Stromal cell of bone marrow (primary cell): ENCODE measurements at regions not wholly inside any gene's neighbourhood (a gene's known extent, or its start where the extent isn't known, plus 50 kb on each side); places are given as distances from the start of the nearest gene placed in this dataset.
"Not testable (repeated sequence)": the region's sequence is repeated elsewhere in the genome, so short reads cannot be mapped to it uniquely, and the experiment has no call there.

Experiments
- DNase-seq: peaks from one replicate; pipeline ENCODE4 v3.0.0-alpha.2; 2012; ENCODE audit warnings: low read depth

DNA sequence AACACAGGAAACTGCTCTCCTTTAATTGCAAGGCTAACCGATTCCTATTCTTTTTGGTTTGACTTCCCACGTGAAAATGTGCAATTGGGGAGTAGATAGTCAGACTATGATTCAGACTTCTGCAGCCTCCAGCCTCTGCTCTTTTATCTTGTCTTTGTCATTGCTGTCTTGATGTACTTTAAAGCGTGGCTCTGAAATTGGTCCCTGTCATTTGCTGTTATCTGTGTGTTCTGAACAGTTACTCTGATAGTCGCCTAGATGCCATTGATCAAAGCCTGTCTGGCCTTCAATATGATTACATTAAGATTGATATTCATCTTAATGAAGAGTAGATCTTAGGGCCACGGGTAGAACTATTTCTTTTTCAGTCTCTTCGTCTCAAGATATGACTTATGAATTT, 799.2 kb downstream of the REEP3 start:
- DNase-seq, result no peak

DNA sequence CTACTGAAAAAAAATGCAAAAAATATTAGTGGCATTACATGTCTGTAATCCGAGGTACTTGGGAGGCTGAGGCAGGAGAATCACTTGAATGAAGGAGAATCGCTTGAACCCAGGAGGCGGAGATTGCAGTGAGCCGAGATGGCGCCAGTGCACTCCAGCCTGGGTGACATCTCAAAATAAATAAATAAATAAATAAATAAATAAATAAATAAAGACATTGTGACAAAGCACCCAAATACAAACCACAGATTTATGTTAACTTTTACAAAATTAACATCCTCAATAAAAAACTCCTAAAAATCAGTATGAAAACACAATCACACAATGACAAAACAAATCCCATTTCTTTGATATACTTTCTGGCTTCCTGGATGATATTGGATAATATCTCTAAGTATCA, 808.3 kb downstream of the REEP3 start:
- no peak for DNase-seq

DNA sequence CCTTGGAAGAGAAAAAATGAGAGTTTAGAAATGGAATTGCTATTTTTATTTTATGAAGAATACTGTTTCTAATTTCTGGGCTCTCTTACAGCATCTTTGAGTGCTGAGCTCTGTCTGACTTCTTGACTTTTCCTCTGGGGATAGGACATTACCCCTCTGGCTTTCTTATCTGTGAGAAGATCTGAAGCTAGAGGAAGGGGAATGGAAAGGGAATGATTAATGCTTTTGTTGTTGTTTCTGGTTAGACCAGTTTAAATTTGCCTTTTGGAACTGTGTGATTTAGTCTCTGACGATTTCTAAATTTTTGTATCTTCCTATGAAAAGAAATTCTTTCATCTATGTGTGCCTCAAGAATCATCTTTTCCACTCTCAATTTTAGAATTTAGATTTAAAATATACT, 811.4 kb downstream of the REEP3 start:
- DNase-seq, result no peak

DNA sequence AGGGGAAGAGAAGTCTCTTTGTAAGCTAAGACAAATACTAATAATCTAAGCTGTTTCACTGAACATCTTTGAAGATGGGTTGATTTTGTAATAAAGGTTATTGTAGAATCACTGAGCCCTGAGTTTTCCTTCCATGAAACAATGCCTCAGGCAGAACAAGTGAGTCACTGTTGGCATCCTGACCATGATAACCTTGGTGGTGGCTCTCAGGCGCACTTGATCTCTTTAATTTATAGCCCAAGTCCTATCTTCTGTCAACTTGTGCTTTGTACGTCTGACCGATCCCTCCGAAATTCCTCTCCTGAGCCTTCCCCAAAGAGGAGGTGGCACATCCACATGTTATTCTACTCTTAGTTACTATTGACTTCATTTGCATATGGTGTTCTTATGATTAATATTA, 812.9 kb downstream of the REEP3 start:
- DNase-seq, result no peak

DNA sequence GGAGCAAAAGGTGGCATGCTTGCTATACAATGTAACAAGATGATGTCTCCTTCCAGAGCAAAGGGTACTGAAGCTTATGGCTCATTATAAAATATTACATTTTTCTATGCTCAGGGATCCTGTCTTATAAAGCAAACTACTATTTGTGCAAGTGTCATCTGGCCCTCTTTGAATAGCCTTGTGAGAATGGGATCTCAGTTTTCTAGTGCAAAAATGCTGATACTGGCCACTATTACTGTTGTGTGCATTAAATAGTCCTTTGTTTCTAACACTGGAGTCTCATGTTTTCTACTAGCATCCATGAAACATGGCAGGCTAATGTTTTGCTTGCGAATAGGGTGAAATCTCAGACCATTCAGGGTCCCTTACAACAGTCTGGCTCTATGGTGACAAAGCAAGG, 823.0 kb downstream of the REEP3 start:
- no peak for DNase-seq

DNA sequence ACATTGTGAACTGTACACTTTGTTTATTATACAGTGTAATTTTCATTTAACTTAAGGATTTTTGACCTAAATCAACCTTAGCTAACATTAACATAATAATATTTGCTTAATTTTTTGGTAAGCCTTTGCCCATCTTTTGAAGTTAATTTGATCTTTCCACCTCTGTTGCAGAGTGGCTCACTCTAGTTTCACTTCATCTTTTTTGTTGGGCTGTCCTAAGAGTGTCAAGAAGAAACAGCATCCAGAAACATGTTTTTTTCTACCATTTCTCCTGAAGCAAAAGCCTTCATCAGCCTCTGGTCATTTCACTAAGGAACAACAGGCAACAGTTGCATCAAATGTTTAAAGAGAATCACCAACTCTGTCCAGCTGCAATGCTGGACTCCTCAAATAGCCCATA, 824.7 kb downstream of the REEP3 start:
- no peak for DNase-seq

DNA sequence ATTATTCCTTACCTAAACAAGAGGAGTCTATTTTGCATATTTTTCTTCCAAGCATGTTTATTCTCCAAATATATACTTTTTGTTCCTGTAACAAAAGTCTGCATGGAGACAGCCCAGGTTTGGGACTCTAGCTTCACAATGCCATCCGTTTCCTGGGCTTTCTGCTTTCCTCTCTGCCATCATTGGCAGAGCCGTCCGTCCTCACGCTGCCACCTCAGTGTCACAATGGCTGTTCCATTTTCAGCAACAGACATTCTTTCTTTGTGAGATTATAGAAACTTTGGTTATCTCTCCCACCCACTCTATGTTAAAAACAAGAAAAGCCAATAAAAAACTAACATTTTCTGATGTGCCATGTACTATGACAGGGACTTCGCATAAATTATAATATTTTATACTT, 825.2 kb downstream of the REEP3 start:
- DNase-seq, result no peak

DNA sequence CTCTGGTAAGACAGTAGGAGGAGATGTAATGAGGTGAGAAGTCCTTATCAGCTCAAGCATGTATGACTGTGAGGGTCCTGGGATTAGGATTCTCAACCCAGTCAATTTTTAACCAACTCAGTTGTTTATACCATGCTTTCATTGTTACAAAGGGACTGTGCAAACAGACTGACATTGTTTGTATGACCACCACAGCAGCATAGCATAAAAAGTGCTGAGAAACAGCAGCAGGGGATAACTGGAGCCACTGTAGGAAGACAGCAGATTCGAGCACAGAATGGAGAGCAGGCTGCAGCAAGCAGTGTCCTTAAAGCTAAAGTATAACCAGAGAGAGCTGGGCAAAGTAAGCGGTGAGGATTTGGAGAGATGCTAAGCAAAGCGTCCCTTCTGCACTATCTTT, 829.5 kb downstream of the REEP3 start:
- no peak for DNase-seq

DNA sequence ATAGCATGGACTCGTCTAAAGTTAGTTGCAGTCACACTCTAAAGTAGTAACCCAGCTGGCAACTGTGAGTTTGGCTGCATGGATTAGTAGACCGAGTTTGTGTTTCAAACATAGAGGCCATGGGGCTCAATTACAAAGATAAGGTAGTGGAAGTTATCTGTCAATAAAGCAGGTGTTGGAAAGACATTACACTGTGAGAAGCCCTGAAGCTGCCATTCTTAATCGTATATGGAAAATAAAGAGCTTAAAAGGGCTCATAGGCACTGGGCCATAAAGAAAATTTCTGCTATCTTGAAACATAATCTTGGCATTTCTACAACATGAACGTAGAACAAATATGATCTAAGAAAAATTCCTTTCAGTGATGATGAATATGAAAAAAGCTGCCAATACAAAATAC, 837.7 kb downstream of the REEP3 start:
- DNase-seq, result no peak

DNA sequence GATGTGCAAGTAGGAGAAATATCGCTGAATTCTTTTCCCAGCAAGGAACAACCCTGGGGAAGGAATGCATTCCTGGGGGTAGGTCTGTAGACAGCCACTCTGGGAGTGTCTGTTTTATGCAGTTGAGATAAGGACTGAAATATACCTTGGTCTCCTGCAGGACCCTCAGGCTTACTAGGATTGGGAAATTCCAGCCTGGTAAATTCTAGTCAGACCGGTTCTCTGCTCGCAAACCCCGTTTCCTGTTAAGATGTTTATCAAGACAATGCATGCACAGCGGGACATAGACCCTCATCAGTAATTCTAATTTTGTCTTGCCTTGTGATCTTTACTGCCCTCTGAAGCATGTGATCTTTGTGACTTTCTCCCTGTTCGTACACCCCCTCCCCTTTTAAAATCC, 839.0 kb downstream of the REEP3 start:
- not testable (repeated sequence) for DNase-seq

DNA sequence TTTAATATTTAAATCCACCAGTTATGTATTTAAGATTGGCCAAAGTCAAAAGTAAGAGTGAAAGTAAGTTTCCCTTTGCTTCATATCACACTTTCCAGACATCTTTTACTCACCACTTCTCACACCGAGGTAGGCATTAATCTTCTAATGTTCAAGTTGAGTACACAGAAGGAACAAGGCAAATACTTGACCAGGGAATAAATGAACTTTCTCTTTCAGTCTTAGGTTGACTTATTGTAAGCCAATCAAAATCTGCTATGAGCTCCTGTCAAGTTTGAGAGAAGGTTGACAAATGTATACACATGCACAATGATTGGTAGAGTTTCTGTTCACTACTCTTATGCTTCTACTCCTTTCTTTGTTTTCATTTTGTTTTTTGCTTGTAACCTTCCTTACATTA, 842.5 kb downstream of the REEP3 start:
- no peak for DNase-seq

DNA sequence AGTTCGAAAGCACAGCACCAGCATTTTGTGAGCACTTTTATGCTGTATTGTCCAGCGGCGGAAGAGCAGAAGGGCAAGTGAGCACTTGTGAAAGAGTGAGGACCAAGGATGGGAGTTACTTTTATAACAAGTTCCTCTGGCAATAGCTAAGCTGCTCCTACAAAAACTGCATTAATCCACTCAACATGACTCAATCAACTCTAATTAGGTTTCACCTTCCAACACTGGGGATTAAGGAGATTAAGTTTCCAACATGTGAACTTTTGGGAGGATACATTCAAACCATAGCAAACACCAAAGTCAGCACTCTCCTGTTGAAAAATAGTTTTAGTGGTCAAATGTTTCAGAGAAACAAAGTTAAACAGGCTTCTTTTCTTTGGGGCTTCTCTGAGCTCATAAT, 844.5 kb downstream of the REEP3 start:
- no peak for DNase-seq

DNA sequence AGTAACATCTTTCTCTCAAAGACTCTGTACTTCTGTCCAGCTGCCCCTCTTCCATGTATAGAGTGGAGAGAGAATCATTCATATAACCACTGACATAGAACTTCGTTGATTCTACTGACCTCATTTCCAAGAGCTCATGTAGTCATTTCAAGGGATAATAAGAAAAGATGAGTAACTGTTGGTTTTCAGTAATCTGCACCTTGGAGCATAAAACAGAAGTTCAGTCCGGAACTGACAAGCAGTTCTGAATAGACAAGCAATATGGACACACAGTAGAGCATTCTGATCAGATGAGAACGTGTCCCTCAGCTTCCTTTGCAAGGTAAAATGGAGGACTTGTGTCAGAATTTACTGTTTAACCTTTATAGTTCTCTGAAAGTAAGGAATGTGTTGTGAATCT, 847.1 kb downstream of the REEP3 start:
- no peak for DNase-seq

DNA sequence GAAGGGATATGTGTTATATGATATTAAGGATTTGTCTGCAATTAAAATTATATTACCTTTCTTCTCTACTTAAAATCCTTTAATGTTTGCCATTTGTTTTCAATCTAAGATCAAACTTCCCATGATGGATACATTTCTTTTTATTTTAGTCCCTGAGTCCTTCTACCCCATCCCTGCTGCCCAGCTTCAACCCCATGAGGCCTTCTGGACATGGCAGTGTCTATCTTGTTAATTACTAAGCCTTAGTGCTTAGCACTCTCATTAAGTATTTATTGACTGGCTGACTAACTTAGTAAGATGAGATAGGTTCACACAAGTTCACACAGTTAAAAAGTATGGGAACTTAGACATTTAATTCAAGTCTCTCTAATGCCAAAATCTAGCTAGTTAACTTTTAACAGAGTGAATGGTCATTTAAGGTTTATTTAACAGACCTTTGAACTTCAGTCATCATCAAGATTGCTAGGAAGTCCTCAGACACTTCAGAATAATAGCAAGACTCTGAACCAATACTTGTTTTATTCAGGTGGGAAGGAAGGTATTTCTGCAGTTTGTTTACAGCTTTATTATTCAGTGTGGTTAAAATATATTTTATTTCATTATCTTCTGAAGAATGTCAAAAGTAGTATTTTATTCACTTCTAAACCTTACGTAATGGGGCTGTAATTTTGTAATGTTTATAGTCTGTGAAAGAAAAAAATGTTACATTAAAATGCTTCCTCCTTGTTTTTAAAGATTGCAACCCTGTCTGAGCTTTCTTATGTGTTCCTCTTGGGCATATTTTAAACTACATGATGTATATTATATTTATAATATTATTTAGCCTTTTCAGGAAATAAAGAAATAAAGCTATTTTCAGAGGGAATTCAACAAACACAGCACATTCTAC, 848.9 kb downstream of the REEP3 start:
- DNase-seq, result no peak

DNA sequence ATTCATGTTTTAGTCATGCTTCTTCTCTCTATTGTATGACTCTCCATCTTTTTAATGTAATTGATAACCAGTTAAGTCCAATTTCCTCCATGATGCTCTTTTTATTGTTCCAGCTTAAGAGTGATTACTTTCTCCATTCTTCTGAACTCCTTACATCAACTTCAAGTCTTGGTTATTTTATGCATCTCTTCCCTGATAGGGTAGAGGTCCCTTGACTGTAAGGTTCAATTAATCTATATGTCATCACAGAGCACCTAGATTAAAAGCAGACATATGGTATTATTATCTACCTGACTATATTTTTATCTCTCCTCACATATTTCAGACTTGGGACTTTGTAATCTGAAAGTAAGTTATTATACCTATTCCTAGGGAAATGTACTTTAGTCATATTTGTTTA, 853.1 kb downstream of the REEP3 start:
- DNase-seq, result no peak

DNA sequence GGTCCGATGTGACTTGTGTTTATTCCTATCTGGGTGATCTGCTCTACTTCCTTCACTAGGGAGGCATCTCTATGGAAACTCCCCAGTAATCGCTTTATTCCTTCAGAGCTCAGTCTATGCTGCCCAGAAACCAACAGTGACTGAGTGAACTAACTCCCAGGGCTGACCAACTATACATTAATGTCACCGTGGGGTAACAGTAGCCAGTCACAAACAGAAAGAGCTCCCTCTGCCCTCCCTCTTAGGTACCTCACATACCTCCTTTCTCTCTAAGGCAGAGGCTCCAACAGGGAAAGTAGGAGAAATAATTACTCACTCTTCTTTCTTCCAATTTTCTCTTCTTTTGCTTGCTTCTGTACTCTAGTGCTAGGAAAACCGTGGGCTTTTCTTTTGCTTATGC, 855.0 kb downstream of the REEP3 start:
- DNase-seq, result no peak

DNA sequence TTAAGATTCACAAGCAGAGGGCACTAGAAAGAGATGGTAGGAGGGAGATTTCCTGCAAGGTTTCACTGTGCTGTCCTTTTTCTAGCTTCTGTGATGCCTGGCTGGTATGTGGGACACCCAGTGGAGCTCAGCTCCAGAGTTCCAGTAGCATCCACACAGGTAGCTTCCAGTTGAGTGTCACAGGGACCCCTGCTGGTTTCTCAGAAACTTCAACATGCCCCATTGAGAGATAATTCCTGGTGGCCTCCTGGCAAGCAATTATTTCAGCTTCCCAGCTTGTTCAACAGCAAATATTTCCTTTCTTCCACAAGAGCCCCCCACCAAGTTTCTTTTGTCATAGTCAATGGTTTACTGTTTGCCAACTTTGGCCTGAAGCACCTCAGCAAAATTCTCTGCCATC, 858.7 kb downstream of the REEP3 start:
- no peak for DNase-seq

DNA sequence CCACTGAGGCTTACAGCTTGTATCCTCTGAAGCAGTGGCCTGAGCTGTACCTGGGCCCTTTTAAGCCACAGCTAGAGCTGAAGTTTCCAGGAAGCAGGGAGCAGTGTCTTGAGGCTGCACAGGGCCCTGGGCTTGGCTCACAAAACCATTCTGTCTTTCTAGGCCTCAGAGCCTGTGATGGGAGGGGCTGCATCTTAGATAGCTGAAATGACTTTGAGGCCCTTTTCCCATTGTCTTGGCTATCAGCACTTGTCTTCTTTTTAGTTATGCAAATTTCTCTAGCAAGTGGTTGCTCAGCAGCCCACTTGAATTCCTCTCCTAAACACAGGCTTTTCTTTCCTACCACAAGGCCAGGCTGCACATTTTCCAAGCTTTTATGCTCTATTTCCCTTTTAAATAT, 864.2 kb downstream of the REEP3 start:
- no peak for DNase-seq

DNA sequence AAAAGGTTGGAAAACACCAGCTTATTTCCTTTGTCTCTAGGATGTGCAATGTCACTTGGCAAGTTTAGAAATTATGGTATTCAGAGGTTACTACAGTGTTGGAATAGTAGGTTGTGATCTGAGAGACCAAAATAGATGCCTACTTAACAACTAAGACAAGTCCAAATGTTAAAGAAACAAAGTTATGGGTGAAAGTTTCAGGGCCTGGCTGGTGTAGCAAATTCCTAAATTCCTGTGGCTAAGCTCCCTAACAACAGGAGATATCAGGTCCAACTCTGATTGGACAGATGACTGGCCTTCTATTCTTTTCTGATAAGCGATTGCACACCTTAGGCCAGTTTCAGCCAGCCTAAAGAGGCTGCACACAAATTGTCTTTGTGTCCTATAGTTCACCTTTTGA, 873.5 kb downstream of the REEP3 start:
- peak; percentile 11 for DNase-seq

DNA sequence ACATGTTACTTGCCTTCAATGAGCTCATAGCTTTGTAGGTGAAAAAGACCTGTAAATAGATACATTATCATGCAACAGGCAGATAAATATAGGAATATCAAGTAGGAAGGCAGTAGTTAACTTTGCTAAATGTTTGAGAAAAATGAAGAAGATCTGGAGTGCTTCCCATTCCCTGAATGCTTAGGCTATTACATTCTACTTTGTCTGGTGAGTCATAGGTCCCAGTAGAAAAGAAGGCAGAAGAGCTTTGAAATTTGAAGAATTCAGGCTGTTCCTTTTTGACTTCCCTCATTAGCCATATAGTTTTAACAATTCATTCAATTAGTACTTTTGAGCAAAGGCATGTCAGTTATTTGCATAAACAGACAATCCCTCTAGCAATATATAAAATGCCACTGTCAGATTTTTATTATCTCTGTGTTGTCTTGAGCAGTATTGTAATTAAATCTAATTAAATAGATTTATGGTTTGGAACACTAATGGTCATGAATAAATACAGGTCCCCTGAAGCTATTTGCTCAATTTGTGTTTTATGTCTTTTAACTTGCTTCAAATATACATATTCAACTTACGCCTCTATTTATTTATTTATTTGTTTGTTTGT, 875.0 kb downstream of the REEP3 start:
- peak; percentile 51 for DNase-seq

DNA sequence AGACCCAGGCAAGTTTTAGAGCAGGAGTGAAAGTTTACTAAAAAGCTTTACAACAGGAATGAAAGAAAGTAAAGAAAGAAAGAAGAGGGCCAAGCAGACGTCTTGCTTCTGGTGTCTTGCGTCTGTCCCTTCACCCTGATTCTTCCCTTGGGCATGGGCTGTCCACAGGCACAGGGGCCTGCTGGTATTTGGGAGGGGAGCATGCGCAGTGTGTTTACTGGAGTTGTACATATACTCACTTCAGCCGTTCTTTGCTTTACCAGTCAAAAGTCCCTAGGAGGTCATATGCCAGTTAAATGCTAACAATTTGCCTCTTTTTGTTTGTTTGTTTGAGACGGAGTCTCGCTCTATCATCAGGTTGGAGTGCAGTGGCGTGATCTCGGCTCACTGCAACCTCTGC, 875.9 kb downstream of the REEP3 start:
- no peak for DNase-seq

DNA sequence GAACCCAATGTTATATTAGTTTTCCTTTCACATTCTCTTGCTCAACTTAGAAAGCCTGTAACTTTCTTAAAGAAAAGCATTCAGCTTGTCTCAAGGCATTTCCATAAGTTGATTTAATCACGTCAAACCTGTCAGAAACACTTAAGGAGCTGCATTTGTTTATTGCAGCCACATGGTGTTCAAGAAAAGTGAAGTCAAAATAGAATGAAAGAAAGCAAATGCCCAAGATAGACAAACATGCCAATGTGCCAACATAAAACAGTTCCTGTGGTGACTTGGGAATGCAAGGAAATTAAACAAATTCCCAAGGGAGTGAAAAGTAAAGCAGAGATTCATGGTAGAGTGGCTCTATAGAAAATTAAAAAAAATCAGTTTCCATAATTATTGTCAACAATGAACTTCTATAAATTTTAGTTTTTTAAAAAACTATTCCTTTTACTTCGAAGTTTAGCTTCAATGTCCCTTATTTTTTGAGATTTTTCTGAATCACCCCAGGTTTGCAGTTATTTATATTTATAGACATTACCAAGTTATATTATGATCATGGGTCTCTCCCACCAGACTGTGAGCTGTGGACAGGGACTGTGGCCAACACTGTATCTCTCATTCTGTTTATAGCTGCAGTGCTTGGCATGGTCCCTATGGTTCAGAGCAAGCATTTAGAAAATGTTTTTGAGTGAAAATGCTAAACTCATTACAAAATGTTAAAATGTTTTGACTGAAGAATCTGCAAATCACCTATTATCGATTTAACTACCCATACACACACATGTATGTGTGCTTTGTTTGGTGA, 887.4 kb downstream of the REEP3 start:
- no peak for DNase-seq

DNA sequence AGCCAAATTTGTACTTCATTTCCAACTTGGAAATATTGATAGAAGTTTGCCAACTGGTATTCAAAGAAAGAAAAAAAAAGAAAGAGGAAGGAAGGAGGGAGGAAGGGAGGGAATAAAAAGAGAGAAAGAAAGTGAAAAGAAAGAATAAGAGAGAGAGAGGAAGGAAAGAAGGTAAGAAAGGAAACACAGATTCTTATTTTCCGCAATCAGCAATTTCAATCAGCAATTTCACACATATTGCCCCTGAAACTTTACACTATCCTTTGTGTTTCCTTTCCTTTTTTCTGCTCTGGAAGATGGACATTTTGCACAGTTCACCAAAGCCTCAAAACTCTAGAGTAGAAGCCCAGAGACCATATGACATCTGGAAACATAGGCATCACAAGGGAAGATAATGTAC, 888.1 kb downstream of the REEP3 start:
- no peak for DNase-seq
